ENCODE measurements at regions not wholly inside any gene's neighbourhood (a gene's known extent, or its start where the extent isn't known, plus 50 kb on each side); places are given as distances from the start of the nearest gene placed in this dataset.

DNA sequence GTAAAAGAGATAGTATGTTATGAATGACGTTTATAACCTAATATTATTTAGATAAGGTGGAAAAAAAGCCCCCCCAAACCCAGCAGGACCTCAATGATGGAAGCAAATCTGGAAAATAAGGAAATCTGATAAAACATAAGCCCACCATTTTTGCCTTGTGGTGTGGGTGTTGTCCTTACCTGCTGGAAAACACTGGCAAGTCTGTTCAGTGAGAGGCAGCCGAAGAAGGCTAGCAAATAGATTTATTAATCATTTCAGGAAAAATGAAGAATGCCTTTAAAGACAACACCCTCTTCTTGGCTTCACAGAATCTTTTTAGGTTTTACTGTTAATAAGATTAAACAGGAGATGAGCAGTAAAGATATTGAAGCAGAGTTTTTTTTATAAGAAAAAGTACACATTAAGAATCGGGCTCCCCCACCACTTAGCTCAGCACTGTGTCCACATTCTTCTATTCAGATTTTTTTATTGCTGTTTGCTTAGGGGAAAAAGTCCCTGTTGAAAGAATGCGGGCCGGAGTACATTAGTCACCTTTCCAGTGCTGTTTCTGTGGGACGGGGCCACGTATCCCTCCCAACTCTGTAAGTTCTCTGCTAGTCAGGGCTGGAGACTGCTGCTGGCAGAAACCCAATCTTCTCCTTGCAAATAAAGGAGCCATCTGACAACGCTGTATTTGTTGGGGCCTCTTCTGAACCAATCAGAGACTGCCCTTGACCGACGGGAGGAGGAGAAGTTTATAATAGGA, 104.1 kb downstream of the EVX1 start:
- Histone ChIP-seq H3K4me1 (peaks cover 8% of the 10 kb centered on the region), H3K9me3 (ENCODE audit: low read depth) (no peaks in the 10 kb centered on the region), H2AFZ (replicated peaks) (no peak overlapping the region), H3K36me3 (no peaks in the 10 kb centered on the region), H3K27ac (no peak overlapping the region), H3K4me2 (no peak overlapping the region), H3K79me2 (ENCODE audit: low read depth) (no peaks in the 10 kb centered on the region), H3K4me3 (no peak overlapping the region), H3K9ac (no peak overlapping the region), H3F3A (ENCODE audit: low read depth) (no peaks in the 10 kb centered on the region), H3K27me3 (no peaks in the 10 kb centered on the region), H4K20me1 (ENCODE audit: low read depth) (no peaks in the 10 kb centered on the region)
- H3K27me3 Mint-ChIP-seq (ENCODE audit: insufficient read depth, low read depth) = peaks cover 8% of the 10 kb centered on the region
- no peaks in the 10 kb centered on the region for H3K36me3 Mint-ChIP-seq
- no peaks in the 10 kb centered on the region for H3K9me3 Mint-ChIP-seq
- no peak overlapping the region for H3K27ac Mint-ChIP-seq
- no peak overlapping the region for H3K4me3 Mint-ChIP-seq
- TF ChIP-seq EZH2 (IDR thresholded peaks at IDR 0.05) (no peak), EZH2phosphoT487 (IDR thresholded peaks at IDR 0.05) (no peak)
- TF ChIP-seq, protein P1, sequence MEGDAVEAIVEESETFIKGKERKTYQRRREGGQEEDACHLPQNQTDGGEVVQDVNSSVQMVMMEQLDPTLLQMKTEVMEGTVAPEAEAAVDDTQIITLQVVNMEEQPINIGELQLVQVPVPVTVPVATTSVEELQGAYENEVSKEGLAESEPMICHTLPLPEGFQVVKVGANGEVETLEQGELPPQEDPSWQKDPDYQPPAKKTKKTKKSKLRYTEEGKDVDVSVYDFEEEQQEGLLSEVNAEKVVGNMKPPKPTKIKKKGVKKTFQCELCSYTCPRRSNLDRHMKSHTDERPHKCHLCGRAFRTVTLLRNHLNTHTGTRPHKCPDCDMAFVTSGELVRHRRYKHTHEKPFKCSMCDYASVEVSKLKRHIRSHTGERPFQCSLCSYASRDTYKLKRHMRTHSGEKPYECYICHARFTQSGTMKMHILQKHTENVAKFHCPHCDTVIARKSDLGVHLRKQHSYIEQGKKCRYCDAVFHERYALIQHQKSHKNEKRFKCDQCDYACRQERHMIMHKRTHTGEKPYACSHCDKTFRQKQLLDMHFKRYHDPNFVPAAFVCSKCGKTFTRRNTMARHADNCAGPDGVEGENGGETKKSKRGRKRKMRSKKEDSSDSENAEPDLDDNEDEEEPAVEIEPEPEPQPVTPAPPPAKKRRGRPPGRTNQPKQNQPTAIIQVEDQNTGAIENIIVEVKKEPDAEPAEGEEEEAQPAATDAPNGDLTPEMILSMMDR (IDR thresholded peaks at IDR 0.05) = no peak
- no peaks in the 10 kb centered on the region for H3K4me1 Mint-ChIP-seq
- DNase-seq (ENCODE audit: low spot score) = no peak

DNA sequence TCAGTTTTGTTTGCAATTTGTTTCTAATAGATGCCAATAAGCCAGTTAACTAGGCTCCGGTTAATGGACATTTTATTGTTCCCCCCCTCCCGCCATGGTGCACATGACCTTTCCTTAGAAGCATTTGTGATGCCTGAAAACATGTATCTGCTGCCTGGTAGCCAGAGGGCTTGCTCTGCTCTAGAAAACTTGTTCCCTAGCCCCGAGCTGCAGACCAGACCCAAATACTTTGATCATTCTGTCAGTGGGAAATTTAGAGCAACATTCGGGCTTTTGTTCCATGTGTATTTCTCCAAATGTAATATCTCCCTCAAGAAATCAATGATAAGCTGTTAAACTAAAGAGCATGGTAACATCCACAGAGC, 104.7 kb downstream of the EVX1 start:
- no peak overlapping the region for H3K4me2 ChIP-seq
- H3K36me3 Mint-ChIP-seq = no peaks in the 10 kb centered on the region
- H3K27ac Mint-ChIP-seq = no peak overlapping the region

DNA sequence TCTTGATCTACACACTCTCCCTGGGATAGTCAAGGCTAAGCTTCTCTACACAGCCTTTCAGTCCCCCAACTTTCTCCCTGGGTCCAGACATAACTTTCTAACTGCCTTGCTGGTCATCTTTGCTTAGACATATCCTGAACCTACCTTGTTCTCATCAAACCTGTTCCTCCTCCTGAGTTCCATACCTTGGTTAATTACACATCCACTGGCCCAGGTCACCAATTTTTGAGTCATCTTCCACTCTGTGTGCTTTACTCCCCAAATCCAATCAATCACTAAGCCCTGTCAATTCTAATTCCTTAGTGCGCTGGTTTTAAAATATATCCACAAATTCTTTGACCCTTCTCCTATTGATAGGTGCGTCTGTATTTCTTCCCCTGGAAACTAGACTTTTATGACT, 107.0 kb downstream of the EVX1 start:
- Histone ChIP-seq H3K36me3 (no peaks in the 10 kb centered on the region), H3K27ac (no peak overlapping the region), H3K4me2 (no peak overlapping the region), H2AFZ (replicated peaks) (no peak overlapping the region), H4K20me1 (ENCODE audit: low read depth) (no peaks in the 10 kb centered on the region), H3K9ac (no peak overlapping the region), H3K4me1 (peaks cover 7% of the 10 kb centered on the region), H3K9me3 (ENCODE audit: low read depth) (no peaks in the 10 kb centered on the region), H3K79me2 (ENCODE audit: low read depth) (no peaks in the 10 kb centered on the region), H3F3A (ENCODE audit: low read depth) (no peaks in the 10 kb centered on the region), H3K27me3 (no peaks in the 10 kb centered on the region), H3K4me3 (no peak overlapping the region)
- H3K4me1 Mint-ChIP-seq = no peaks in the 10 kb centered on the region
- TF ChIP-seq, protein P1 (IDR thresholded peaks at IDR 0.05) = no peak
- TF ChIP-seq EZH2 (IDR thresholded peaks at IDR 0.05) (no peak), EZH2phosphoT487 (IDR thresholded peaks at IDR 0.05) (no peak)
- H3K4me3 Mint-ChIP-seq = no peak overlapping the region
- no peak overlapping the region for H3K27ac Mint-ChIP-seq
- DNase-seq (ENCODE audit: low spot score) = no peak
- peaks cover 2% of the 10 kb centered on the region for H3K9me3 Mint-ChIP-seq
- H3K36me3 Mint-ChIP-seq = no peaks in the 10 kb centered on the region
- H3K27me3 Mint-ChIP-seq (ENCODE audit: insufficient read depth, low read depth) = peaks cover 8% of the 10 kb centered on the region

More for the DNA sequence above, 104.7 kb downstream of the EVX1 start:
- TF ChIP-seq, protein P1 (IDR thresholded peaks at IDR 0.05) = no peak
- TF ChIP-seq EZH2phosphoT487 (IDR thresholded peaks at IDR 0.05) = no peak
- TF ChIP-seq EZH2 (IDR thresholded peaks at IDR 0.05) = no peak
- DNase-seq (ENCODE audit: low spot score) = no peak
- no peak overlapping the region for H2AFZ ChIP-seq (replicated peaks)
- no peak overlapping the region for H3K4me3 ChIP-seq
- H3K27me3 Mint-ChIP-seq (ENCODE audit: insufficient read depth, low read depth) = peaks cover 8% of the 10 kb centered on the region
- no peaks in the 10 kb centered on the region for H4K20me1 ChIP-seq (ENCODE audit: low read depth)
- H3K9me3 ChIP-seq (ENCODE audit: low read depth) = no peaks in the 10 kb centered on the region
- no peaks in the 10 kb centered on the region for H3K27me3 ChIP-seq
- H3K36me3 ChIP-seq = no peaks in the 10 kb centered on the region
- peaks cover 1% of the 10 kb centered on the region for H3K9me3 Mint-ChIP-seq
- no peak overlapping the region for H3K4me3 Mint-ChIP-seq
- no peaks in the 10 kb centered on the region for H3F3A ChIP-seq (ENCODE audit: low read depth)
- H3K27ac ChIP-seq = no peak overlapping the region
- no peaks in the 10 kb centered on the region for H3K4me1 Mint-ChIP-seq
- H3K9ac ChIP-seq = no peak overlapping the region
- H3K4me1 ChIP-seq = peaks cover 8% of the 10 kb centered on the region
- no peaks in the 10 kb centered on the region for H3K79me2 ChIP-seq (ENCODE audit: low read depth)

Measured in neural progenitor cell (in vitro differentiated cells).